Renal cortex interstitium (tissue), 11 donors: ENCODE measurements at regions not wholly inside any gene's neighbourhood (a gene's known extent, or its start where the extent isn't known, plus 50 kb on each side); places are given as distances from the start of the nearest gene placed in this dataset.

Experiments
- DNase-seq, 11 donors: peaks; one replicate each; pipeline ENCODE4 v3.0.0-alpha.2; 2013; ENCODE audit warnings: low read depth in 9 of 11, low spot score in 4 of 11; ENCODE audit errors: extremely low read depth in 1 of 11

DNA sequence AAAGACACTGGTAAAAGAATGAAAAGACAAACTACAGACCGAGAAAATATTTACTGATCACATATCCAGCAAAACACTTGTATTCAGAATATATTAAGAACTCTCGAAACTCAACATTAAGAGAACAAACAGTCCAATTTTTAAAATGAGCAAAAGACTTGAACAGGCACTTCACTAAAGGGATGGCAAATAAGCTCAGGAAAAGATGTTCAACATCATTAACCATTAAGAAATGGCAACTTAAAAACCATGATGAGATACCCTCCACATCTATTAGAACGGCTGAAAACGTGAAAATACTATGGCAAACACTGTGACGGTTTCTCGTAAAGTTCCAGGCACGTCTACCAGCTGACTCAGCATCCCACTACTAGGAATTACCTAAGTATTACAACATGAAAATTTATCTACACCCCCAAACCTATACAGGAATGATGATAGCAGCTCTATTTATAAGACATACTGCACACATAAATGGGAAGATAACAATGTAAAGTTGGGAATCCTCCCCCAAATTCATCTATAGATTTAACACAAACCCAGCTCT, 86.1 kb upstream of the PROK2 start:
- no peak for DNase-seq

DNA sequence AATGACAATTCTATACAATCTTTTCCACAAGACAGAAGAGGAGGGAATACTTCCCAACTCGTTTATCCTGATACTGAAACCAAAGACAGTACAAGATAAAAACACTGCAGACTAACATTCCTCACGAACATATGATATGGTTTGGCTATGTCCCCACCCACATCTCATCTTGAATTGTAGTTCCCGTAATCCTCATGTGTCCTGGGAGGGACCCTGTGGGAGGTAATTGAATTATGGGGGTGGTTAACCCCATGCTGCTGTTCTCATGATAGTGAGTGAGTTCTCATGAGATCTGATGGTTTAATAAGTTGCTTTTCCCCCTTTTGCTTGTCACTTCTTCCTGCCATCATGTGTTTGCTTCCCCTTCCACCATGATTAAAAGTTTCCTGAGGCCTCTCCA, 83.9 kb upstream of the PROK2 start:
- no peak for DNase-seq

DNA sequence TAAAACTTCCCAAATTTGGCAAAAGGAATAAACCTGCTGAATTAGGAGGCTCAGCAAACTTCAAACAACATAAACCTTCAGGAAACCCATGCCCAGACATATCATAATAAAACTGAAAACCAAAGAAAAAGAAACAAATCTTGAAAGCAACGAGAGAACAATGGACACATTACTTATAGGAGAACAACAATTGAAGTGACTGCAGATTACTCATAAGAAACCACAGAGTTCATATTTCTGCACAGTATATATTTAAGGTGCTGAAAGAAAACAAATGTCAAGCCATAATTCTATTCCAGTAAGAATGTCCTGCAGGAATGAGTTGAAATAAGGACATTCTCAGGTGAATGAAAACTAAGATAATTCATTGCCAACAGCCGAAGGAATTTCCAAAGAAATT, 80.8 kb upstream of the PROK2 start:
- DNase-seq: no peak

DNA sequence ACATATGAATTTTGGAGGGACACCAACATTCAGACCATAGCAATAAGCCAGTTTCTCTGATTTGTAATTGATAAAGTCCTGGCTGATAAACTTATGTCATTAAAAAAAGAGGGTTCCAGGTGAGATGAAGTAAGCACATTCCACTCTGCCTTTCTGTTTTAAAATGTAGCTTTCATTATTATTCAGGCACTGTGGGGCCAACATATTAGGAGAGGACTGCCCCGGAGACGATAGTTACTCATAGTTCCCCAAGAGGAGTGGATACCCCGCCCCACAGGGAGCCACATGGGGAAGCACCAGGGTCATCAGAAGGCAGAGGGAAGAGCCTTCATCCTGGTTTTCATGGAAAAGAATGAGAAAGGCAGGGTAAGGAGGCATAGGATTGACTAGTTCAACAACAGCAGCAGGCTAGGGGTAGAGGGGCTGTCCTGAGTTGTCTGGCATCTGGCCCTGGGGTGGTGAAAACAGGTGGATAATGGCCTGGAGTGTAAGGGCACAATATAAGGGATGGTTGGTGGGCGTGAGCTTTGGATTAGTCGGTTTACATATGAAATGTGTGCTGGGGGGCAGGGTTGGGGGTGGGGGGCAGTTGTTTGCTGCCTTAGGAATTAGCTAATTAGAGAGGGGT, 78.7 kb upstream of the PROK2 start:
- no peak for DNase-seq

DNA sequence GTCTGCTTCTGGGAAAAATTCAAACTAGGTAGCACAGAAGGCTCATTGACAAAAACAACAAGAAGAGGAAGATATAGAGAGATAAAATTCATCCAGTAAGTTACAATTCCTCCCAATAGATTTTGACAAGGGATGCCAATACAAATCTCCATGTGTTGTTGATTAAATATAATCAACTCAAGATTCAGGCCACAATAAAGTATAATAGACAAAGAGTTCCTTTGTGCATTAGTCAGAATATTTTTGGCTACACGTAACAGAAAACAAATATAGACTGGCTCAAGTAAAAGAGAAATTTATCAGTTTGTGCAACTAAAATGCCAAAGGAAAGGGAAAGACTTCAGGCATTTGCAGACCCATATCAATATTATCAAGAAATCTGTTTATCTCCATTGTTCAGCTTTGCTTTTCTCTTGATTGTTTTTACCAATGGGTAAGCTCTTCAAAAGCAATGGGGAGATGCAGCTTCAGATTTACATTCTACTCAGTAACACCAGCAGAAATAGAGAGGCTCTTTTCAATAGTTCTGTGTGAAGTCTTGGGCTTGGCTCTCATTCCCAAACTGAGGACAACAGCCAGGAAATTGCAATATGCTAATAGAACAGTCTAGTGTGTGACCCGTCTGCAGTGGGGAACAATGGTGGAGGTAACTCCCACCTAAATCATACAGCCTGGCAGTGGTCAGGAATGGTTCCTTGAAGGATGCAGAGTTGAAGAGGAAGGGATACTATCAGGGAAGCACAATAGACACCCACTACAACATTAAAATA, 77.6 kb upstream of the PROK2 start:
- DNase-seq: no peak

DNA sequence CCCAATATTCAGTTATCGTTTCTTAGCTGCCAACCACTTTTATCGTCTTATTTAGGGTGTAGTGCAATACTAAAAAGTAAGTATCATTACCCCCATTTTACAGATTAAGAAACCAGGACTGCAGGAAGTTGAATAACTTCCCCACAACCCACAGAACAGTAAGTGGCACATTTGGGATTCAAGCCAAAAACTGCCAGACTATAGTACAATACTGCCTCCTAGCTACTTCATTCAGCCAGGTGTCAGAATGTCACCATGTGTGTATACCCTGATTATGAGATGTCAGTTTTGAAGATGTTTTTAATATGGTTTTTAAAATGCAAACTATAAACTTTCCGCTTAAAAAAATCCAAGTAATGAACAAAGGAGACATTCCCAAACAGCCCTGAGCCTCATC, 74.2 kb upstream of the PROK2 start:
- peak in 4 of 11 donors; percentile 28 to 38 (median 36) for DNase-seq

DNA sequence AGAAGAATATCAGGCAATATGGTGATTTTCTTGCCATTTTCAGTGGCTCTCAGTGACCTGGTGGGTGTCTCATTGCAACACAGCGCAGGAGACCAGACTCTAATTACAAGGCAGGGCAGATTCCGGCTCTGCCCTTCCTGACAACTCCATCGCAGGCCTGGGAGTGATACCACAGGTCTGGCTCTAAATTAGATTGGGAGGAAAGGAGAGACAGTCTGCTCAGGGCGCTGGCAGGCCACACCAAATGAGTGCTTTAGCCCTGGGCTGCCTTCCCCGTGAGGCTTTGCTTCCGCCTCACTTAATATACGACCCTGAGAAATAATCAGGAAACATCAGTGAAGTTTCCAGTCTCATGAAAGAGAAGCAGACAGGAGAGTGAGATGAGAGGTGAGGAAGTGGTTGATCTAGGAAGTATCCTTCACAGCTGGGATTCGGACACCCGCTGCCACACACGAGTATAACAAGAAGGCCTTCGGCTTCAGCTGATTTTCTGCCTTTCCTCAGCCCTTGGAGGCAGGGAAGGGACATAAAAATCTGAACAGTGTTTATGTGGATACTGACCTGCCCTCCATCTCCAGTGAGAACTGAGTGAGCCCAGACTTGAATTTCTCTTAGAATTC, 73.7 kb upstream of the PROK2 start:
- DNase-seq: peak in 2 of 11 donors; percentile 17 to 26

DNA sequence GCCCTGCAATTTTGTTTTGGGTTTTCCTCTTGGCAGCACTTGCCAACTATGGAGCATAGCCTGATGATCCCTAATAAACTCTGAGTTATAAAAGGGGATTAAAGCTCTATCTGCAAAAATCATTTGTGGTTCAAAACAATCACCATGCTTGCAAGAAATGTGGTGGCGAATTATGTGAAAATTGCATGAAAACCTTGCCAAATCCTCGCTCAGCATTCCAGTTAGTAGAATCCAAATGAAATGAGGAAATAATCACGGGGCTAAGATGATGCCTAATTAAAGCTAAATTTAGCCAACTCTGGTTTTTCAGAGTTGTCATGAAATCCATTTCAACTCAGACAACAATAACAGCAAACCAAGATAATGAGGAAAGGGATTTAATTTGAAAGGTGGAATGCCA, 73.0 kb upstream of the PROK2 start:
- DNase-seq: no peak

DNA sequence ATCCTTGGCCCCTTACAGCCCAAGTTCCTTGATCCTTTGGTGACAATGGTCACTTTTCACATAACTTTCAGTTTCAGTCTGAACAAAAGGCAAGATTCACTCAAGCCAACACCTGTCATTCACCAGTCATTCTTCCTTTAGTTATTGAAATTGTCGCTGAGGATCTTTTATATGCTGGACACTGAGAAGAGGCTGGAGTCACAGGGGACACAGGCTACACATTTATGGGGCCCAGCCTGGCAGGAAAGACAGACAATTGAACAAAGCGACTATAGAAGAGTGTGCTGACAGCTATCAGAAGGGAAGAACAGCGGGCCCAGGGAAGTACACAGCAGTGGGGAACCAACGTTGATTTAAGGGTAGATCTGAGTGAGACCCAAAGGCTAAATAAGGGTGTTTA, 69.8 kb upstream of the PROK2 start:
- DNase-seq: no peak

DNA sequence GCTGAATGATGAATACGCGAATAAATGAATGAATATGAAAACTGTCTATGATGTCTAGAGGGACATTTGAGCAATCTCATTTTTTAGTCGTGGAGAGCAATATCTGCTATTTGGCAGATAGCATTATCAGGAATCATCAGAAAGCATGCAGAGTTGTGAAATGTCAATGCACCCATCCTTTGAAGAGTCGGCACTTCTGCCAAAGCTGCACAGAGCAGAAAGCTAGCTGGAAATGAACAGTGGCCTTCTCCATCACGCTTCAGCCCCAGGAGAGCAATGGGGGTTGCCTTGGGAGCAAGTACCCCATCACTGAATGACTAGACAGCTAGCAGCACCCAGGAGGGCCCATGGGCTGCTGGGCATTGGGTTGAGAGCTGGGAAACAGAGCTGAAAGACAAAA, 69.1 kb upstream of the PROK2 start:
- DNase-seq: no peak

DNA sequence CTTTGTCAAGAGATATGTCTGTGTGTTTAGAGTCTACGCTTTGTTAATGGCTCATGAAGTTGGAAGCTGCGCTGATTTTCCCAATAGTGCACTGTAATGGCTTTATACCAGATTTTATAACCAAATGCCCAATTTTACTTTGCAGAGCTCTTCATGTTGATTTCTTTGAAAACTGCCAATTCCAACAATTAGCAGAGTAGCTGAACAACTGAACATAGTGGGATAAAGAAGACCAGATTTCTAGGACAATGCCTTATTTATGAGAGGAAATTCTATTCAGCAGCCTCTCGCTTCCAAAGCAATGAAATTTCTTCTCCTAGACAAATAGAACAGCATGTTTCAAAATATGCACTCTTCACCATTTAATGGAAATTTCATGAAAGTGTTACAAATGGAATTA, 66.9 kb upstream of the PROK2 start:
- no peak for DNase-seq

DNA sequence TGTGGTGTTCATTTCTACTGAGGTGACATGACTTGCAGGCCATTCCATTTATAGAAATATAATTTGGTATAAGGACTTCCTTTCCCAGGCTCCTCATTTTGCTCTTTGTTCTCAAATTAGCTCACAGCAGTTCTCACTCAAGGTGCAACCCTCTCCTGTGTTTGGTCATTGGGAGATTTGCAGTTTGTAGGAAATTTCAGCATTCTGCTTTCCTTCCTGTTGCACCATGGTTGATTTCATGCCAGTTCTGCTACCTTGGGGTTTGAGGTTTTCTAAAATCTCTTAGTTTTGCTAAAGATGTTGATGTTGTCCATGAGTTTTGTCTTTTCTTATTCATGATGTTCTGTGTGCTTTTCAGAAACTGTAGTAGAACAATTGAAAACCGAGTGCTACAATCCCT, 65.7 kb upstream of the PROK2 start:
- DNase-seq: no peak

DNA sequence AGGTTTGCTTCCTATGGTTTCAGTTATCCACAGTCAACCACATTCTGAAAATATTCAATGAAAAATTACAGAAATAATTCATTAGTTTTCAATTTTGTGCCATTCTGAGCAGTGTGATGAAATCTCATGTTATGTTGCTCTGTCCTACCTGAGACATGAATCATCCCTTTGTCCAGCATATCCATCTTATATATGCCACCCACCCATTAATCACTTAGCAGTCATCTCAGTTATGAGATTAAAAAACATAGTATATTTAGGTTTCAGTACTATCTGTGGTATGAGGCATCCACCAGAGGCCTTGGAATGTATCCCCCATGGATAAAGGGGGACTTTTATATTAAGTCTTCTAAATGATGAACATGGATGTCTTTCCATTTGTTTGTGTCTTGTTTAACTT, 64.7 kb upstream of the PROK2 start:
- DNase-seq: no peak

DNA sequence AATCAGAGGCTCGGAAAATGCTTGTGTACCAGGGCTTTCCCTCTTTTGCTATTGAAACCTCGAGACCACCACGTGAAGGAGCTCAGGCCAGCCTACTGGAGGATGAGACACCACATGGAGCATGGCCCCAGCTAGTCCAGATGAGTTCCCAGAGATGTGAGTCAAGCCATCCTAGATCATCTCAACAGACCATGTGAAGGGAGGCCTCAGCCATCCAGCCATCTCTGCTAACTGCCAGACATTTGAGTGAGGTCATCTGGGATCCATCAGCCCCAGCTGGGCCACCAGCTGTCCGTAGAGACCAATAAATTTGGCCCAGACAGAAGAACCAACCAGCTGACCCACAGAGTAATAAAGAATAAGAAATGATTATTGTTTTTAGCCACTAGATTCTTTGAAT, 62.8 kb upstream of the PROK2 start:
- no peak for DNase-seq

DNA sequence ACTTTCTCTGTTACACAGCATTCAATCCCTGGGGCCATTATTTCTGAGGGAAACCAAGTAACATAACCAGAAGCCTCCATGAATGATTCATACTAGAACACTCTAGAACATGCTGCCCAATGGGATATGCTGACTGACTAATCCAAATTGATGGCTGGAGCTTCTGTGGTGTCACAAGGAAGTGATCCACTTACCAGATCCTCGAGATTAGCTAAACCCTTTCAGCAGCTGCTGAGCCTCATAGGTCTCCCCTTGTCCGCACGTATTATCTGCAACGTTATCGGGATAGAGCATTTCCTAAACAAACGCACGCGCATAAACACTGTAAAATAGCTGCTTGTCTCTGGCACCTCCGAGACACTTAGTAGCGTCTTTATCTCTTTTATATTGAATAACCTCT, 61.2 kb upstream of the PROK2 start:
- DNase-seq: no peak

DNA sequence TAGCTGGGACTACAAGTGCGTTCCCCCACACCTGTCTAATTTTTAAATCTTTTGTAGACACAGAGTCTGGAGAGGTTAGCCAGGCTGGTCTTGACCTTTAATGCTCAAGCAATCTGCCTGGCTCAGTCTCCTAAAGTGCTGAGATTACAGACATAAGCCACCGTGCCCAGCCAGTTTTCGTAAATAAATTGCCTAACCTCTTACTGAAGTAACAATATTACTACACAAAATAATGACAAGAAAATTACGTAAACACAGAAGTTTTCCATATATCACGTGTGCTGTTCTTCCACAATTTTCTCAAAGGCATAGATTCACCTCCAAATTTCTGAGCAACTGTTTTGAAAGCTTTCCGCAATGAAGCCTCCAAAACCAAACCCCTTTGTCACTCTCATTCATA, 58.1 kb upstream of the PROK2 start:
- no peak for DNase-seq

DNA sequence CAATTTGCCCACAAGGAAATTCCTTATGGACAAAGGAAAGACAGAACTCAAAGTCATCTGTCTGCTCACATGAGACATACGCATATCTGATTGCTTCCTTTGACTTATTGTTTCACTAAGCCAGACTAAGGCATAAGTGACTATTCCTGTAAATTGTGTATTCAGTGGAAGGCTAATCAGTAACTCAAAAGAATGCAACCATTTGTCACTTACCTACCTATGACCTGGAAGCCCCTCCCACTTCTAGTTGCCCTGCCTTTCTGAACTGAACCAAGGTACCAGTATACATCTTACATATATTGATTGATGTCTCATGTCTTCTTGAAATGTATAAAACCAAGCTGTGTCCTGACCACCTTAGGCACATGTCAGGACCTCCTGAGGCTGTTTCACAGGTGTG, 53.5 kb upstream of the PROK2 start:
- DNase-seq: no peak
